ENCODE measurements at regions not wholly inside any gene's neighbourhood (a gene's known extent, or its start where the extent isn't known, plus 50 kb on each side); places are given as distances from the start of the nearest gene placed in this dataset.

DNA sequence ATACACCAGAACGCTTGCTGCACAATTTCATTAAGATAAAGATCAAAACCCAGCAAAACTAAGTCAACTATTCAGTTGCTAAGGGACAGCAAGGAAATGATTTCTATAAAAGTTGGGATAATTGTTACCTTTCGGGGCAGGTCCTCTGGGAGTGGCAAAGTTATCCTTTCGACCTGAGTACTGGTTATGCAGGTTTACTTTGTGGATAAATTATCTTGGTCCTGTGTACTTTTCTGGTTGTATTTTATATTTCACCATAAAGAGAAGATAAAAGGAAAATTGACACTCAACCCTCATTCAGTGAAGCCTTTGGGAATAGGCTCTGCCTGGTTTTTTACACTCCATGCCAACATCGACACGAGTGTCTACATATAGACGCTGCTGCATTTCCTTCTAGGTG lies 146.5 kb downstream of the SYK start:
- no peak for DNase-seq (ENCODE audit: low read depth)
- H3K4me3 ChIP-seq (ENCODE audit: low read depth, low read length) = no peak overlapping the region

DNA sequence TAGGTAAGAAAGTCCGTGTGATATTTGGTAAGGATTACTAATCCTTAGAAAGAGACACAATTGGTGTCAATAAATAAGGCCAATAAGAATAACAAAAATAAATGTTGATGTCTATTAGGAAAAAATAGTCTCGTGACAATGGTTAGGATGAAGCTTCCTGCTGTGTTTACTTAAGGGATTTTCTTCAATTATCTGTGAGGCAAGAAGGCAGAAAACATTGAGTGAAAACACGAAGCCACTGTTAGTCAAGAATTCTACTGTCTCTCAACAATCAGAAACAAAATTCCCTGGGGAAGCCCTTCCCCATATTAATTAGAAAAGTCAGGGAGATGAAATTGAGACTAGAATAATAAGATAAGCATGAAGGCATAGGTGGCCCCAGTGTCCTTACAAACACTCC lies 149.0 kb downstream of the SYK start:
- no peak overlapping the region for H3K4me3 ChIP-seq (ENCODE audit: low read depth, low read length)
- no peak for DNase-seq (ENCODE audit: low read depth)

DNA sequence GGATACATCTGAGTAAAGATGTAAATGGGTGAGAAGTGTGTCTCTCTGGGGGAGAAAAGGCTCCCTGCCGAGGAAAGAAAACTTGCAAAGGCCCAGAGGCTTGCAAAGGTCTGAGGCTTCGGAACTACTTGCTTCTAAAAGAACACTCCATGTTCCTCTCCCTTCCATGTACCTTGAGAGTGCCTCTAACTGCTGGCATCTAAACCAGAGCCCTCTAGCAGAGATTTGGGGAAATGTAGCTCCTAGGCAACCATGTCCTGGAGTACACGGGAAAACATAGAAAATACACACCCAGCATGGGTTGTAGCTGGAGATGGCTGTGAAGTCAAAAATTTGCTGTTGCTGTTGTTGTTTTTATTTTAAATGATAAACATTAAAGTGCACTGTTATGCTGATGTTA lies 151.6 kb downstream of the SYK start:
- no peak for DNase-seq (ENCODE audit: low read depth)
- H3K4me3 ChIP-seq (ENCODE audit: low read depth, low read length) = no peak overlapping the region

DNA sequence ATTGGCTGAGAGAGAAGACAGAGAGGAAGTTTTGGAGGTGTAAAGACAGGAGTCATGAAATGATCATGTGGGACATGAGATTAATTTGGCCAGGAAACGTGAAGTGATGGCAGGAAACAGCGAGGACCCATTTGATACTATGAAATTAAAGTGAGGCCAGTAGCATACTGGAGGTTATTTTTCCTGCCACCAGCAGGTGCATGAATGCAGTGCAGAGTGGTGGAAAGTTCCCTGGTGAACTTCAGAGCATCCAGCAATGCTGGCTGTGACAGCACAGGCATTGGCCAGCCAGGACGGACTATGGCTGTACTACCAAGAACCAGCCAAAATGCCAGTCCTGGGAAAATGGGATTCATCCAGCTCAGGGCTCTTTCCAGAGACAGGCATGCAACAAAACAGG lies 152.2 kb downstream of the SYK start:
- no peak overlapping the region for H3K4me3 ChIP-seq (ENCODE audit: low read depth, low read length)
- no peak for DNase-seq (ENCODE audit: low read depth)

DNA sequence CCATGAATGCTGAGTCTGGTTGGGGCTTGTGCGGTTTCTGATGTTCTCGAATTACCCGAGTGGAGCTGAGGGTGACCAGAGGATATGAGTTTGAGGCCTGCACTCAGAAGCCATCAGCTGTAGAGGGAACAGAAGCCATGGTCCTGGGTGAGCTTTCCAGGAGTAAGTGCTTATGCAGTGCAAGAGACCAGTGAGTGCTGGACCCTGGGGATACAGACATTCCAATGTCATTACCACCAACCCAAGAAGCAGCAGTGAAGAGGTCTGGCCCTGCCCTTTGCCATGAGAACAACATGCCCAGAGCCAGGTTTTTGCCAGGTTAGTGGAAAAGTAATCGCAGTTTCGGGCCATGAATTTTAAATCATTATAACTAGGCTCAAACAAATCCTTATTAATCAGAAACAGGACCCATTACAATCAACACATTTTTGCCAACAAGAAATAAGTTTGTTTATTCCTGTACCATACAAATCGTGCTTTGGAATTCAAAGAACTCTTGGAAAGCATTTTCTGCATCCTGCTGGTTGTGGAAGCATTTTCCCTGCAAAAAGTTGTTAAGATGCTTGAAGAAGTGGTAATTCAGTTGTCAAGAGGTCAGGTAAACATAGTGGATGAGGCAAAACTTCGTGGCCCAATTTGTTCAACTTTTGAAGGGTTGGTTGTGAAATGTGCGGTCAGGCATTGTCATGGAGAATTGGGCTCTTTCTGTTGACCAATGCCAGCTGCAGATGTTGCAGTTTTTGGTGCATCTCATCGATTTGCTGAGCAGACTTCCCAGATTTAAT lies 154.6 kb downstream of the SYK start:
- DNase-seq (ENCODE audit: low read depth) = no peak
- no peak overlapping the region for H3K4me3 ChIP-seq (ENCODE audit: low read depth, low read length)

DNA sequence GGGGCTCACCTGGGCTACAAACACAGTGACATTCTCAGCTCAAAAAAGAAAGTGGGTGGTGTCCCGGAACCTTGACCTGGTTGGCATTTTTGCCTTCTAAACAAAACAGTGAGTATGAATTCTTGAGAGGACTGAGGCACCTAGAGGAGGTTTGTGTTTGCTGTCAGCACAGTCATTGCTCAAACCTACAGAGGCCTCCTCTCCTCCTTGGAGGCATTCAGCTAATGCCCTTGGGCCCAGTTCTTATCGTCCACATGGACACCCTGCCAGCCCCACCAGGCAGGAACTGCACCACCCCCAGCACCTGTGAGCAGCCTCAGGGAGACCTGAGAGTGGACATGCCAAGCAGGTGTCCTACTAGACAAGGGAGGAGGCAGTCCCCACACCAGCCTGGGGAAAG lies 156.7 kb downstream of the SYK start:
- no peak for DNase-seq (ENCODE audit: low read depth)
- no peak overlapping the region for H3K4me3 ChIP-seq (ENCODE audit: low read depth, low read length)

DNA sequence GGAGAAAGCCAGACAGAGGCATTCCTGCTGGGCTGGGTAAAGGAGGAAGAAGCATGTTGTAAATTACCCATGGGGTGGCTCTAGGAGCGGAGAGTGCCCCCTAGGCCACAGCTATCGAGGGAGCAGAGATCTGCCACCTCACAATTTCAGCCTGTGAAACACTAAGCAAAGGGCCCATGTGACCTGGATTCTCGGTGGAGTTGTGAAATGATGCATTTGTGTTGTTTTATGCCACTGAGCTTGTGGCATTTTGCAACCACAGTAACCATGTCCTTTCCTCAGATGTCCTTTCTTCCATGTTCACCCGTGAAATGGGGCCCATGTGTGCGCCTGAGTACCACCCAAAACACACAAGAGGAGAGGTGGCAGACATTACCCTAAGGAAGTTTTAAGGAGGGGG lies 159.3 kb downstream of the SYK start:
- H3K4me3 ChIP-seq (ENCODE audit: low read depth, low read length) = no peak overlapping the region
- no peak for DNase-seq (ENCODE audit: low read depth)

DNA sequence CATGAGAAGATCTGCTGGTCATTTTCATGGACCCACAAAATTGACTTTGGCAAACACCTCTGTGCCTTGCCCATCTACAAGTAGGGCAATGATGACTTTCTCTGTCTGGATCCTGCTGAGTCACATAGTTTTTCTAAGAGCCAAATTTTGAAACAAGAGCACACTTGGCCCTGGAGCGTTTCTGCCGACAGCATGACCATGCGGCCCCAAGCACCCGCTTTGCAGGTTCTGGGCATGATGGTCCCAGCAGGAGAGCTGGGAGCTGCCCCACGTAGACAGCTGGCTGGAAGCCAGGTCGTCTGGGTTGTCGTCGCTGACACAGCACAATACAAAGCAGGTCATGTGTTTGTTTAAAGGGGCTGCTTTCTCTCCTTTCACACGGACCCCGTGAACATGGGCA lies 159.8 kb downstream of the SYK start:
- no peak overlapping the region for H3K4me3 ChIP-seq (ENCODE audit: low read depth, low read length)
- DNase-seq (ENCODE audit: low read depth) = no peak

DNA sequence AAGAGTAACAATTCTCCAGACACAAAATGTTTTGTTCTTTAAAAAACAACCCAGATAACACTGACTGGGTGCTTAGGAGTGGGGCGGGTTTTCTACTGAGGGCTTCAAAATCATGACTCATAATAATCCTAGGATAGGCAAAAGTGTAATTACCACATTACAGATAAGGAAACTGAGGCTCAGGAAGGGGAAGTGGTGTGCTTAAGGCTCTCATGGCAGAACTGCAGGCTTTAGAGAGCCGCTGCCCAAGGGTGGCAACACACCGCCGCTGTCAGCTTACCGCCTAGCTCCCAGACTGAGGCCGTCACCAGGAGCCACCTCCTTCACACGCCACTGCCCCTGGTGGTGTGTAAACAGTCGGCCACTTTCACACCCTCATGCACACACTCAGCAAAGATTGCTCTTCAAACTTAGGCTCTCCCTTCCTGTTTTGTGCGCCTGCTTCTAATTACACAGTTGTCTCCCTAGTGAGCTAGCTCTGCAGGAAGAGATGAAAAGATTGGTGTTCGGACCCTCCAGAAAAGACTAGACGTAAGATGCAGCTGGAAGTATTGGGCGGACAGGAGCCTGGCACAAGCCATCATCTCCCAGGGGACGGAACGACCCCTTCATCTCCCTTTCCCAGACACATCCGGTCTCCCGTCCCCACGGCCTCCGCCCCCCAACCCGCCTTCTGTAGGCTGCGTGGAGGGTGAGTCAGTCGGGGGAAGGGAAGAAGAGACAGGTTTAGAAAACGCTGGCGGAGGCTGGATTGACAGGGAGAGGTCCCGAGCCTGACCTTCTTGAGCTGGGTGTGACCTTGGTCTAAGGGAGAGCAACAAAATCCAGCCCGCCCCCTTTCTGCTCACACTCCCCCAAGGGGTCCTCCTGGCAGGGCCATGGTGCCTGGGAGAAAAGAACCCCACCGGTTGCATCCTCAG lies 162.7 kb downstream of the SYK start:
- no peak overlapping the region for H3K4me3 ChIP-seq (ENCODE audit: low read depth, low read length)
- DNase-seq (ENCODE audit: low read depth) = no peak

DNA sequence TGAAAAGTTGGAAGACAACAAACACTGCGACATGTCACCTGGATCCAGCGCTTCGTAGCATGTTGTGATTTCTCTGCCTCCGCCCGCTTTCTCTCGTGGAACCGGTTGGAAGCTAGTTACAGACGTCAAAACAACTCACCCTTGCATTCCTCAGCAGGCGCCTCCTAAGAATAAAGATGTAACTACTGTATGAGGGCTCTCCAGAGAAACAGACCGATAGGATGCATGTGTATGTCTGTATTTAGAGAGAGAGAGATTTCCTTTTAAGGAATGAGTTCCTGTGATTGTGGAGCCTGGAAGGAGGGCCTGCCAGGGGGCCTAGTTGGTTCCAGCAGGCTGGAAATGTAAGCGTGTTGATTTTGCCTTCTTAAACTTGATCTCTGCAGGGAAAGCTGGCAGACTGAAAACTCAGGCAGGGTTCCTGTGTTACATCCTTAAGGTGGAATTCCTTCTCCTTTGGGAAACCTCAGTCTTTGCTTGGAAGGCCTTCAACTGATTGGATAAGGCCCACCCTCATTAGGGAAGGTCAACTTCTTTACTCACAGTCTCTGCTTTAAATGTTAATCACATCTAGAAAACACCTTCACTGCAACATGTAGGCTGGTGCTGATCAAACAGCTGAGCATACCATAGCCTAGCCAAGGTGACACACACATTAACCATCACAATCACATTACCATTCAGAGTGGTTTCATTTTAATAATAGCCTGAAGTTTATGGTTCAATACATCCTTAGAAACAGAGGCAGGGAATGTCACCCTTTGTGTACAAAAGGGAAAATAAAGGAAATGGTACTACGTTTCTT lies 163.8 kb downstream of the SYK start:
- no peak overlapping the region for H3K4me3 ChIP-seq (ENCODE audit: low read depth, low read length)
- DNase-seq (ENCODE audit: low read depth) = no peak

DNA sequence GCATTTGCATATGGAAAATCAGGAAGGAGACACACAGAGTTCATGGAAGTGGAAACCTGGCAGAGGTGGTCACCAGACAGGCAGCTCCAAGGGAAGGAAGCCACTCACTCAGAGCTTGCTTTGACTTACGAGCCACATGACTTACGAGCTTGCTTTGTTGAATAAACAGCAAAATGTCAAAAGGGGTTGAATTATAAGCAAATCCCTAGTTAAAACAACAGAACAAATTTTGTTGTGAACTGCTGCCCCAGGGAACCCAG lies 164.3 kb downstream of the SYK start:
- no peak for DNase-seq (ENCODE audit: low read depth)
- no peak overlapping the region for H3K4me3 ChIP-seq (ENCODE audit: low read depth, low read length)

DNA sequence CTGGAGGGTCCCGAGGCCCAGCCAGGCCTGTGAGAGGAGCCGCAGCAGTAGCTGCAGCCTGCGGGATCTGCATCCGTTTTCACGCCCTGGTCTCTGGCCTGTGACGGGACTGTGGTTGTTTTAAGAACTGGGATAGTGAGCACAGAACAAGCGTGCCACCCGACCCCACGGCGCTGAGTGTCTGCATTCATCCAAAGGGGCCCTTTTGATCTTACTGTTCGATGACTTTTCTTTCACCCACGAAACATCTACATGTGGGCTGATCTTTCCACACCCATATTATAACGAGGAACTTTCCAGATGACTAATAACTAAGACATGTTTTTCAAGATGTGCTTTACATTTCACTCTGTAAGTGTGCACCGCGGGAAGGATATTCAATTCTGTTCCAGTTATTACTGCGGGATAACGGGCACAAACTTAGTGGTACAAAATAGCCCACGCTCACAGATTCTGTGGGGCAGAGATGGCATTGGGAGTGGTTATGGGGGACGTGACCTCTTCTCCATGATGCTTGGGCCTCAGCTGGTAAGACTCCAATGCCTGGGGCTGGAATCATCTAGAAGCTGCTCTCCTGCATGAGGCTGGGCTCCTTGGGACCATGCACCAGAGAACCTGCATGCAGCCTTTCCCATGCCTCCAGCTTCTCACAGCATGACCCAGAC lies 165.0 kb downstream of the SYK start:
- H3K4me3 ChIP-seq (ENCODE audit: low read depth, low read length) = no peak overlapping the region
- no peak for DNase-seq (ENCODE audit: low read depth)

DNA sequence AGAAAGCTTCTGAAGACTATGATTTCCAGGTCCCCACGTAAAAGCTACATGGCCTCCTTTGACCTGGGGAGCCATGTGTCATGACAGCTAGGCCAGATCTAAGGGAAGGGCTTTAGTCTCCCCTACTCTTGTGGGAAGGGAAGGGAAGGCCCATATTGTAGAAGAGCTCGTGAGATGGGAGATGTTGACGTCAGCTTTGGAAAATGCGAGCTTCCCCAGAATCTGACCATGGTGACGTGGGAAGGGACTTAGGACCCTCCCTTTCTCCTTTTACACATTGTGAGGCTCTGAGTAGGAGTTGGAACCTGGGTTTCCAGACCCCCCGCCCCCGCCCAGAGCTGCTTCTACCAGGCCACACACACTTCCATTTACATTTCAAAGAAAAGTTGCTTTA lies 165.5 kb downstream of the SYK start:
- H3K4me3 ChIP-seq (ENCODE audit: low read depth, low read length) = no peak overlapping the region
- DNase-seq (ENCODE audit: low read depth) = no peak

DNA sequence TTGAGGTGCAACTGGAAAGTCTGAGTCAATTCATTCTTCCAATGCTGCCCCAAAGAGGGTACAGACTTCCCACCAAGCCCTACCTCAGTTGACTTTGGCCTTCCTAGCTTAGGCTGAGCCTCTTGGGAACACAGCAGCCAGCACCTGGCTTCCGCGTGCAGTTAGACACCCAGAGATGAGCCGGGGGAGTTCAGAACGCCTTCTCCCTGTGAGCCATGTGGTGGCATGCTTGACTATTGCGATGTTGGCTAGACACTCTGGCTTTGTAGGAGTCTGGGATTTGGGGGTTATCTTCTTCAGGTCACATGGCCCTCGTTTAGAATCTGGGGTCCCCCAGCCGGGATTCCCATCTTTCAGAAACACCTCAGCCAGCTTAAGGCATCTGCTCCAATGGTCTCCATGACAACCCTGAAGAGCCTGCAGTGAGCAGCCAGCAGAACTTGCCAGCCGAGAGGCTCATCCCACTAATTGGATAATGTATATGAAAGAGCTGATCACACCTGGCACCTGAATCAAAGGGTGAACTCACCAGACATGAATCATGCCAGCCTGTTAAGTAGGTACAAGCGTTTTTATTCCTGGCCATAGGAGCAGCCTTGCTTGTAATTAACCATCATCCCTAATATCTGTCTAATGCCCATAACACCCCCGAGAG lies 167.5 kb downstream of the SYK start:
- no peak for DNase-seq (ENCODE audit: low read depth)
- H3K4me3 ChIP-seq (ENCODE audit: low read depth, low read length) = no peak overlapping the region

DNA sequence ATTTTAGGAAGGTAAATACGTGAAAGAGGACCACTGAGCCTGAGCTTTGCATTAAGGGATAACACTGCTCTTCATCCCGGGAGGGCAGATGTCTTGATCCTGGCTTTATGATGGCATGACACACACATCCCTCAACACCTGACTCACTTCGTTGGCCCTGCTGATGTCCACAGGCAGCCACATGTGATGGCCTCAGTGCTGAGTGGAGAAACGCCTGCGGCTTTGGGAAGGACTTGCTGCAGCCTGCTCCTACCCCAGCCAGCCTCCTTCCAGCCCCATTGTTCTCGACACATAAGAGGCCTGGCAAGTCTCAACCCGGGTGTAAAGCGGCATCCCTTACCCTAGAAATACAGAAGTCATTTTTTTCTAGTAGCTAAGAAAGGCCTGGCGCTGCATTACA lies 169.0 kb downstream of the SYK start:
- no peak for DNase-seq (ENCODE audit: low read depth)
- H3K4me3 ChIP-seq (ENCODE audit: low read depth, low read length) = no peak overlapping the region

DNA sequence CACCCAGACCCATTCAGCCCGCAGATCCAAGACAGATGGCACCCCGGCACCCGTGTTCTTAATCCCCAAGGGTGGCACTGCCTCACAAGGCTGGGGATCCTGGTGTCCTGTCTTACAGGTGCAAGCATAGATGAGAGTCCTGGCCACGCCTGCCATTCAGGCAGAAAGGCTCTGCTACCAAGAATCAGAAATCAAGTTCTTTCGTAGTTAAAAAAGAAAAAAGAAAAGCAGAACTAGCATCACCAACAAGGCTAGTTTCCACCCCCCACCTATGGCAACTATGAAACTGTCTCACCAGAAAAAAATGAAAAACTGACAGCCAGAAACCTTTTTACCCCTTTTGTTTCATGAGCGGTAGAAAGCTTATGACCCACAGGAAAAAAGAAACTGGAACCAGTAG lies 170.4 kb downstream of the SYK start:
- DNase-seq (ENCODE audit: low read depth) = no peak
- H3K4me3 ChIP-seq (ENCODE audit: low read depth, low read length) = no peak overlapping the region

DNA sequence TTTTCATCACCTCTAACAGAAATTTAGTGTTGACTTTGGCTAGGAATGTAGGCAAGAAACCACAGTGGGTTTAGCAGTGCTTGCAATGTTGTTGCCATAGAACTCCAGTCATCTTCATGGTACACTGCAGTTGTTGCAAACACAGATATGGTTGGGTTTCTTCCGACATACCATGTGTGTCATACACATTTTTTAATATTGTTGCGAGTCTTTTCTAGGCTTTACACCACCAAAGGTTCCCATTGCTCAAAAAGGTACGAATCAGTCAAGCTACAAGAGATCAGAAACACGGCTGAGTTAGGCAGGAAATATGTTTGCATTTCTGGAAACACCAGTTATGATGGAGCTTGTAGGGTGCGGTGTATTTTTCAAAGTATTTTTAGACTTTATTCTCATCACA lies 172.4 kb downstream of the SYK start:
- H3K4me3 ChIP-seq (ENCODE audit: low read depth, low read length) = no peak overlapping the region
- DNase-seq (ENCODE audit: low read depth) = no peak

DNA sequence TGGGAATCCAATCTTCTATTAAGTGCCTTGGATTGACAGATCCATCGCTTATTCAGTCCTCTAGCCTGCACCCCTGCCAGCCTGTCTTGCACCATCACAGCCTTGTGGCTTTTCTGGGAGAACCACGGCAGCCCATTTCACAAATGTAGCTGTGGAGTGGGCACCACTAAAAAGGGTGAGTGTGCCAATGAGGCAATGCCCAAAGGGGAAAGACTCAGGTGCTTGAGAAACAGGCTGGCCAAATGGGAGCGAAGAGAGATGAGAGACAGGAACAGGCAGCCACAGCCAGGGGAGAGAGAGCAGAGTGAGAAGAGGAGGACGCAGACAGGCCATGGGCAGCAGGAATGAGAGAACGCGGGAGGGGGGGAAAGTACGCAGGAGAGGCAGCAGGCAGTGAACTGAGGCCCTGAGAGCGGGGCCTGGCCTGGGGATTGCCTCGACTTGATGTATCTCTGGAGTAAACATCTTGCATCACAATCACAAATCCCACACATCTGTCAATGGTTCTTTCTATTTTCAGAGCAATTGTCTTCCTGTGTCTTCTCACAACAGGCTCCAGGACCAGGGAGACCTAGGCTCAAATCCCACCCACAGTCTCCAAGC lies 173.1 kb downstream of the SYK start:
- H3K4me3 ChIP-seq (ENCODE audit: low read depth, low read length) = no peak overlapping the region
- DNase-seq (ENCODE audit: low read depth) = no peak

Measured in skeletal muscle cell (primary cell).